ENCODE measurements at regions not wholly inside any gene's neighbourhood (a gene's known extent, or its start where the extent isn't known, plus 50 kb on each side); places are given as distances from the start of the nearest gene placed in this dataset.

- no peak overlapping the region for H3K4me3 ChIP-seq (replicated peaks; ENCODE audit: low read depth, low read length)
- DNase-seq (ENCODE audit: extremely low read depth, insufficient read length) = no peak
- H3K36me3 ChIP-seq (ENCODE audit: control insufficient read depth, insufficient read depth, low read length) = no peaks in the 10 kb centered on the region
- TF ChIP-seq CTCF (IDR thresholded peaks at IDR 0.05; ENCODE audit: insufficient read depth, low read length, poor library complexity, severe bottlenecking) = no peak
- H3K27me3 ChIP-seq (replicated peaks; ENCODE audit: control insufficient read depth, insufficient read depth, low read length) = no peaks in the 10 kb centered on the region
These were observed 560.5 kb upstream of the MEF2C start for GRCh38 chr5:89443508-89443907.

DNA sequence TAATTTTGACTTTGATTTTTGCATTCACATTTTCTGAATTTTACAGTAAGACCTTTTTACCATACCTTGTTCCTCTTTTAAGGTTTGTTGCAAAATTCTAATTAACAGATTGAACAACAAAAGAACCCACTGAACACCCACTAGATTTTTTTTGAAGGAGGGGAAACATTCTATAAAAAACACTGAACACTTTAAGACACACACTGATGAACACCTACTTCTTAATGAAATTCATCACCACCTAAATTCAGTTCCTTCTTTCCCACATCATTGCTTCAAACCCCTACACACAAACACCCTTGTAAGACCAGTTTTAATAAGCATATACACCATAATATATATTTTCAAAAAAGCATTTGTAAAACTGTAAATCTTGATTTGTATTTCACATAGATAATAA is 559.0 kb upstream of the MEF2C start:
- no peak for TF ChIP-seq CTCF (IDR thresholded peaks at IDR 0.05; ENCODE audit: insufficient read depth, low read length, poor library complexity, severe bottlenecking)
- Histone ChIP-seq H3K27me3 (replicated peaks; ENCODE audit: control insufficient read depth, insufficient read depth, low read length) (no peaks in the 10 kb centered on the region), H3K4me3 (replicated peaks; ENCODE audit: low read depth, low read length) (no peak overlapping the region), H3K36me3 (ENCODE audit: control insufficient read depth, insufficient read depth, low read length) (no peaks in the 10 kb centered on the region)
- DNase-seq (ENCODE audit: extremely low read depth, insufficient read length) = no peak

GRCh38 chr5:89440670-89441069 is 557.7 kb upstream of the MEF2C start:
- Histone ChIP-seq H3K36me3 (ENCODE audit: control insufficient read depth, insufficient read depth, low read length) (no peaks in the 10 kb centered on the region), H3K4me3 (replicated peaks; ENCODE audit: low read depth, low read length) (no peak overlapping the region), H3K27me3 (replicated peaks; ENCODE audit: control insufficient read depth, insufficient read depth, low read length) (no peaks in the 10 kb centered on the region)
- no peak for TF ChIP-seq CTCF (IDR thresholded peaks at IDR 0.05; ENCODE audit: insufficient read depth, low read length, poor library complexity, severe bottlenecking)
- DNase-seq (ENCODE audit: extremely low read depth, insufficient read length) = no peak

- TF ChIP-seq CTCF (IDR thresholded peaks at IDR 0.05; ENCODE audit: insufficient read depth, low read length, poor library complexity, severe bottlenecking) = no peak
- Histone ChIP-seq H3K4me3 (replicated peaks; ENCODE audit: low read depth, low read length) (no peak overlapping the region), H3K27me3 (replicated peaks; ENCODE audit: control insufficient read depth, insufficient read depth, low read length) (no peaks in the 10 kb centered on the region), H3K36me3 (ENCODE audit: control insufficient read depth, insufficient read depth, low read length) (no peaks in the 10 kb centered on the region)
- no peak for DNase-seq (ENCODE audit: extremely low read depth, insufficient read length)
These were observed 554.8 kb upstream of the MEF2C start for GRCh38 chr5:89437450-89438435.

DNA sequence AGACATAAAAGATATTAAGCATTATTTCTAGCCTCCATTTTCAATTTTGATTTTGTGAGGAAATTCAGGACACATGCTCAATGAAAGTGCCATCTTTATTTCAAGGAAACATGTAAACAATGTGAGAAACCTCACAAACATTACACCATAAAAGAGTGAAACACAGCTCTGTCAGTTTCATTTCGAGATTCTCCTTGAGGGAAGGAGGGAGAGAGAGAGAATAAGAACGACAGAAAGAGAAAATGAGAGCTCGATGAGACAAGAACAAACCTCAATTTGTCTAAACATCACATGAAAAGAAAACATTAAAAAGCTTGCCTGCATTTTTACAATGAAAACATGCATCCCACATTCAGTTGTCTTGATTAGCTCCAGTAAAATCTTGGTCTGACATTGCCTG is 553.5 kb upstream of the MEF2C start:
- no peaks in the 10 kb centered on the region for H3K27me3 ChIP-seq (replicated peaks; ENCODE audit: control insufficient read depth, insufficient read depth, low read length)
- DNase-seq (ENCODE audit: extremely low read depth, insufficient read length) = no peak
- peak overlapping the region; percentile 14; the same call in 1 of the 2 replicates for H3K4me3 ChIP-seq (replicated peaks; ENCODE audit: low read depth, low read length)
- no peak for TF ChIP-seq CTCF (IDR thresholded peaks at IDR 0.05; ENCODE audit: insufficient read depth, low read length, poor library complexity, severe bottlenecking)
- H3K36me3 ChIP-seq (ENCODE audit: control insufficient read depth, insufficient read depth, low read length) = no peaks in the 10 kb centered on the region
